ENCODE measurements at regions not wholly inside any gene's neighbourhood (a gene's known extent, or its start where the extent isn't known, plus 50 kb on each side); places are given as distances from the start of the nearest gene placed in this dataset.

DNA sequence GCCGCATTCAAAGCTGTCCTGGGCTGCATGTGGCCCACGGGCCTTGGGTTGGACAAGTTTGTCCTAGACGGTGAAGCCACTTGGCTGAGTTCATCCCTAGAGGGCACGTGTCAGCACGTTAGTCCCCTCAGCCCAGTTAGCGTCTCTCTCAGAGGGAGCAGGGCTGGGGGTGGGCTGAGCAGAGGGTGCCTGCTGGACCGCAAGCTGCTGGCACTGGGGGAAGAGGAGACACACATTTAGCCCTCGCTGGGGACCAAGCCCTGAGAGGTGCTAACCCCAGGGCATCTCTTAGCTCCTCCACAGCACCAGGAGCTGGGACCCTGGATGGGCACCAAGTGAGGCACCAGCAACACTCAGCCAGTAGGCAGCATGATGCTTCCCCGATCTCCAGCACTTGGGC lies 107.0 kb downstream of the SHANK2 start:
- TF ChIP-seq POLR2A (IDR thresholded peaks at IDR 0.05) (no peak), CTCF (IDR thresholded peaks at IDR 0.05) (no peak)
